H1 (cell line): ENCODE measurements at regions not wholly inside any gene's neighbourhood (a gene's known extent, or its start where the extent isn't known, plus 50 kb on each side); places are given as distances from the start of the nearest gene placed in this dataset.

Experiments
- CTCF ChIA-PET: fragments of 300-600 bp; sonication (Branson Sonifier 250); formaldehyde crosslinking; loops from one replicate; lab custom pipeline; 2021; ENCODE audit not compliant: partially characterized antibody; lab: Charles Lee
- POLR2A ChIA-PET: fragments of 300-600 bp; sonication (Branson Sonifier 250); formaldehyde crosslinking; loops from one replicate; lab custom pipeline; 2021; ENCODE audit warnings: inconsistent platforms; ENCODE audit not compliant: partially characterized antibody; lab: Charles Lee
- DNase-seq, 2 experiments: peaks; one replicate each; pipeline versions ENCODE4 v3.0.0 to v3.0.0-alpha.2; 2010 to 2022; ENCODE audit warnings: low spot score in 2 of 2, low read depth in 1 of 2, mixed read lengths in 1 of 2
- FAIRE-seq: peaks from 2 replicates; lab custom pipeline; 2011; peaks lifted over from hg19 to GRCh38; lab: Jason Lieb, UNC
- H2AFZ ChIP-seq: 2 replicates; pipeline ENCODE4 v1.8.1; 2012; ENCODE audit warnings: low read length, inconsistent platforms
- H2AK5ac ChIP-seq: 2 replicates; pipeline ENCODE4 v1.6.1; 2013; ENCODE audit warnings: low read depth, low read length
- H2BK120ac ChIP-seq: replicated peaks from 2 replicates; pipeline ENCODE3; 2013; ENCODE audit warnings: low read depth, low read length, inconsistent platforms
- H2BK12ac ChIP-seq: 2 replicates; pipeline ENCODE4 v1.6.1; 2013; ENCODE audit warnings: low read depth, low read length
- H2BK15ac ChIP-seq: 2 replicates; pipeline ENCODE4 v1.6.1; 2013; ENCODE audit warnings: low read length
- H2BK20ac ChIP-seq: 2 replicates; pipeline ENCODE4 v1.6.1; 2013; ENCODE audit warnings: low read length
- H2BK5ac ChIP-seq: 2 replicates; pipeline ENCODE4 v1.6.1; 2013; ENCODE audit warnings: low read depth, low read length
- H3K14ac ChIP-seq: 2 replicates; pipeline ENCODE4 v1.6.1; 2013; ENCODE audit warnings: inconsistent platforms; ENCODE audit not compliant: insufficient read length
- H3K18ac ChIP-seq: 2 replicates; pipeline ENCODE4 v1.6.1; 2013; ENCODE audit warnings: low read length; ENCODE audit errors: extremely low read depth
- H3K23ac ChIP-seq: 2 replicates; pipeline ENCODE4 v1.6.1; 2013; ENCODE audit warnings: inconsistent platforms; ENCODE audit not compliant: insufficient read length
- H3K23me2 ChIP-seq: 2 replicates; pipeline ENCODE4 v1.6.1; 2013; ENCODE audit warnings: low read depth, low read length
- H3K27ac ChIP-seq: 2 replicates; pipeline ENCODE4 v1.6.1; 2011; ENCODE audit warnings: low read depth, low read length, inconsistent platforms
- H3K27me3 ChIP-seq, 4 experiments: replicated peaks in 1 of 4; 1 replicate in 1 of 4; 2 replicates in 3 of 4; pipeline versions ENCODE4 v1.6.1 to v1.8.1; 2011 to 2013; ENCODE audit warnings: low read length in 3 of 4, mild to moderate bottlenecking in 3 of 4, inconsistent platforms in 2 of 4, mixed read lengths in 2 of 4, moderate library complexity in 1 of 4; ENCODE audit not compliant: control insufficient read depth in 3 of 4, insufficient read depth in 3 of 4; ENCODE audit errors: extremely low read depth in 1 of 4
- H3K36me3 ChIP-seq, 4 experiments: 2 replicates each; pipeline versions ENCODE4 v1.6.1 to v1.8.1; 2011 to 2013; ENCODE audit warnings: mild to moderate bottlenecking in 4 of 4, low read length in 3 of 4, moderate library complexity in 2 of 4, control low read depth in 1 of 4, inconsistent platforms in 1 of 4; ENCODE audit not compliant: insufficient read depth in 4 of 4, control insufficient read depth in 2 of 4
- H3K4ac ChIP-seq: replicated peaks from 2 replicates; pipeline ENCODE3; 2013; ENCODE audit warnings: low read length, low read depth, mixed read lengths, inconsistent platforms; ENCODE audit not compliant: insufficient read length
- H3K4me1 ChIP-seq, 4 experiments: replicated peaks in 1 of 4; 1 replicate in 1 of 4; 2 replicates in 3 of 4; pipeline versions ENCODE4 v1.6.1 to v1.8.1; 2011 to 2013; ENCODE audit warnings: low read length in 3 of 4, inconsistent platforms in 2 of 4, mixed read lengths in 1 of 4; ENCODE audit not compliant: insufficient read depth in 4 of 4, control insufficient read depth in 3 of 4
- H3K4me2 ChIP-seq, 2 experiments: 2 replicates each; pipeline versions ENCODE4 v1.6.1 to v1.8.1; 2011 to 2013; ENCODE audit warnings: low read depth in 2 of 2, low read length in 2 of 2, control low read depth in 1 of 2, inconsistent platforms in 1 of 2, mild to moderate bottlenecking in 1 of 2; ENCODE audit not compliant: insufficient read depth in 1 of 2
- H3K4me3 ChIP-seq, 4 experiments: fragments of 200-600, 300-600 bp in 1 of 4; sonication (generic), shearing (Covaris generic), sonication (Bioruptor Twin) in 1 of 4; 2 replicates each; pipeline versions ENCODE4 v1.5.1 to v1.8.1; 2011 to 2016; ENCODE audit warnings: low read length in 4 of 4, low read depth in 3 of 4, control low read depth in 2 of 4, inconsistent platforms in 2 of 4, mild to moderate bottlenecking in 2 of 4, mixed read lengths in 1 of 4, moderate library complexity in 1 of 4; ENCODE audit not compliant: insufficient read depth in 2 of 4; ENCODE audit errors: extremely low read depth in 1 of 4
- H3K56ac ChIP-seq: replicated peaks from 2 replicates; pipeline ENCODE3; 2013; ENCODE audit warnings: low read depth, mild to moderate bottlenecking, mixed read lengths, low read length, inconsistent platforms; ENCODE audit not compliant: insufficient read length
- H3K79me1 ChIP-seq: 2 replicates; pipeline ENCODE4 v1.6.1; 2013; ENCODE audit warnings: low read depth, low read length, control low read depth
- H3K79me2 ChIP-seq, 2 experiments: 2 replicates each; pipeline versions ENCODE4 v1.6.1 to v1.8.1; 2012 to 2013; ENCODE audit warnings: low read length in 2 of 2, mild to moderate bottlenecking in 2 of 2, inconsistent platforms in 1 of 2; ENCODE audit not compliant: insufficient read depth in 2 of 2, control insufficient read depth in 1 of 2
- H3K9ac ChIP-seq, 4 experiments: replicated peaks in 1 of 4; 1 replicate in 1 of 4; 2 replicates in 3 of 4; pipeline versions ENCODE4 v1.6.1 to v1.8.1; 2011 to 2013; ENCODE audit warnings: low read depth in 3 of 4, low read length in 3 of 4, control low read depth in 2 of 4, mild to moderate bottlenecking in 2 of 4, moderate library complexity in 2 of 4, inconsistent platforms in 1 of 4; ENCODE audit errors: extremely low read depth in 1 of 4
- H3K9me3 ChIP-seq, 2 experiments: 2 replicates each; pipeline versions ENCODE4 v1.6.1 to v1.8.1; 2012 to 2013; ENCODE audit warnings: mild to moderate bottlenecking in 2 of 2, moderate library complexity in 2 of 2, control low read depth in 1 of 2, inconsistent platforms in 1 of 2, low read depth in 1 of 2, low read length in 1 of 2, mixed read lengths in 1 of 2; ENCODE audit not compliant: insufficient read depth in 2 of 2
- H4K20me1 ChIP-seq, 2 experiments: replicated peaks in 1 of 2; 2 replicates each; pipeline versions ENCODE3 to v1.8.1; 2011 to 2013; ENCODE audit warnings: inconsistent platforms in 2 of 2, low read length in 2 of 2, mild to moderate bottlenecking in 1 of 2; ENCODE audit not compliant: insufficient read depth in 2 of 2, control insufficient read depth in 1 of 2
- H4K5ac ChIP-seq: 2 replicates; pipeline ENCODE4 v1.6.1; 2013; ENCODE audit warnings: low read length, low read depth, mixed read lengths, inconsistent platforms; ENCODE audit not compliant: insufficient read length
- H4K8ac ChIP-seq: 2 replicates; pipeline ENCODE4 v1.8.0; 2013; ENCODE audit warnings: mild to moderate bottlenecking, moderate library complexity, low read length, inconsistent platforms; ENCODE audit not compliant: insufficient read depth; ENCODE audit errors: extremely low read depth
- H4K91ac ChIP-seq: replicated peaks from 2 replicates; pipeline ENCODE3; 2013; ENCODE audit warnings: low read length, mixed read lengths, inconsistent platforms; ENCODE audit not compliant: insufficient read length
- BRCA1 ChIP-seq: IDR thresholded peaks from 2 replicates; pipeline ENCODE4 v1.6.1; 2012; ENCODE audit warnings: low read depth, low read length, improper control_type of control experiment
- CBX5 ChIP-seq: fragments of 300-800, 300-1000 bp; sonication (generic); IDR thresholded peaks from 2 replicates; pipeline ENCODE4 v1.7.1; 2016; ENCODE audit warnings: antibody characterized with exemption, low read length, low read depth
- EGR1 ChIP-seq: IDR thresholded peaks from 2 replicates; pipeline ENCODE4 v1.6.1; 2011; ENCODE audit warnings: low read depth, low read length, borderline replicate concordance
- KDM5A ChIP-seq: fragments of 200-600 bp; IDR thresholded peaks from 2 replicates; pipeline ENCODE4 v1.7.1; 2012; ENCODE audit warnings: mild to moderate bottlenecking, low read length, inconsistent platforms, mixed read lengths
- POLR2A ChIP-seq, 2 experiments: IDR thresholded peaks; 1 replicate in 1 of 2; 2 replicates in 1 of 2; pipeline ENCODE4 v1.6.1; 2011; ENCODE audit warnings: low read depth in 2 of 2, low read length in 2 of 2, mild to moderate bottlenecking in 2 of 2; ENCODE audit errors: control extremely low read depth in 1 of 2
- RAD21 ChIP-seq, 2 experiments: IDR thresholded peaks in 1 of 2; conservative IDR thresholded peaks in 1 of 2; 2 replicates each; pipeline ENCODE4 v1.6.1; 2011; ENCODE audit warnings: low read depth in 2 of 2, low read length in 2 of 2, improper control_type of control experiment in 1 of 2, inconsistent platforms in 1 of 2, mild to moderate bottlenecking in 1 of 2, moderate library complexity in 1 of 2
- RFX5 ChIP-seq: IDR thresholded peaks from 2 replicates; pipeline ENCODE4 v1.6.1; 2011; ENCODE audit warnings: low read depth, low read length, improper control_type of control experiment, borderline replicate concordance
- SUZ12 ChIP-seq: fragments of 200-600 bp; sonication (generic); IDR thresholded peaks from 2 replicates; pipeline ENCODE4 v1.6.1; 2012; ENCODE audit warnings: mild to moderate bottlenecking, inconsistent platforms, low read length, moderate library complexity, mixed read lengths
- WGBS, 2 experiments: shearing (Covaris generic) in 1 of 2; methylation state at CpG; one replicate each; pipeline versions ENCODE4 v1.1.6 to v1.1.7; 2013 to 2015; ENCODE audit warnings: low lambda C conversion rate in 2 of 2, mixed read lengths in 2 of 2, inconsistent platforms in 1 of 2, low coverage in 1 of 2, missing lambda C conversion rate in 1 of 2; ENCODE audit not compliant: insufficient replicate concordance in 2 of 2, insufficient coverage in 1 of 2, insufficient read length in 1 of 2; ENCODE audit errors: extremely low coverage in 1 of 2, missing lambda C conversion rate in 1 of 2; 5-methylcytosine and 5-hydroxymethylcytosine counted together

- Histone ChIP-seq H4K20me1 (no peaks in the 10 kb centered on the region), H2BK12ac (no peak overlapping the region), H3K4me3 (no peak overlapping the region), H3K79me1 (no peaks in the 10 kb centered on the region), H3K9ac (no peak overlapping the region), H2BK15ac (no peak overlapping the region), H3K27me3 (no peaks in the 10 kb centered on the region), H2AFZ (no peak overlapping the region), H2BK5ac (no peak overlapping the region)
- no peak for DNase-seq
- TF ChIP-seq EGR1 (no peak), CBX5 (no peak), POLR2A (IDR thresholded peaks at IDR 0.05; ENCODE audit: control extremely low read depth in 1 of 2, low read depth in 2 of 2, low read length in 2 of 2) (no peak), BRCA1 (no peak), RFX5 (no peak), RAD21 (IDR thresholded peaks at IDR 0.05 in 1 of 2, conservative IDR thresholded peaks at IDR 0.05 in 1 of 2; ENCODE audit: low read depth in 2 of 2, low read length in 2 of 2) (no peak), SUZ12 (no peak), KDM5A (no peak)
- TF ChIP-seq, all 59 proteins: peak for 0
- H3K9me3 ChIP-seq, result peaks cover 0 to 12% of the 10 kb centered on the region in 2 experiments; a peak in 1 of 4 replicates
- H3K23me2 ChIP-seq, result no peaks in the 10 kb centered on the region
- no peak overlapping the region for H3K4ac ChIP-seq
- H3K56ac ChIP-seq, result no peak overlapping the region
- ChIA-PET CTCF (no interaction called here), POLR2A (no interaction called here)
- H3K36me3 ChIP-seq, result no peaks in the 10 kb centered on the region; a peak in 1 of 8 replicates
- no peak for FAIRE-seq
- no peak overlapping the region for H4K5ac ChIP-seq
- no peak overlapping the region for H3K14ac ChIP-seq
- H3K18ac ChIP-seq, result no peak overlapping the region
- no peak overlapping the region for H3K27ac ChIP-seq
- no peak overlapping the region for H3K23ac ChIP-seq
- no peaks in the 10 kb centered on the region; a peak in 1 of 7 replicates for H3K4me1 ChIP-seq
- H4K8ac ChIP-seq, result no peak overlapping the region
- no peak overlapping the region for H2BK20ac ChIP-seq
- no peak overlapping the region for H2BK120ac ChIP-seq
- H3K4me2 ChIP-seq, result no peak overlapping the region
- H3K79me2 ChIP-seq, result no peaks in the 10 kb centered on the region
- WGBS, 2 experiments, result 0% methylated on average over 1 of the region's 1 CpG; no CpG with 5 or more reads in 1 of the 2 experiments
- H4K91ac ChIP-seq, result no peak overlapping the region
- no peak overlapping the region for H2AK5ac ChIP-seq
These were observed 304.5 kb upstream of the DIPK2B start for GRCh38 chrX:45505214-45505613.
